ENCODE measurements at regions not wholly inside any gene's neighbourhood (a gene's known extent, or its start where the extent isn't known, plus 50 kb on each side); places are given as distances from the start of the nearest gene placed in this dataset.

- Histone ChIP-seq H3K27me3 (ENCODE audit: insufficient read depth, low read length) (peaks cover 16% of the 10 kb centered on the region), H3K27ac (ENCODE audit: low read depth, low read length) (no peak overlapping the region), H3K36me3 (ENCODE audit: insufficient read depth, low read length) (no peaks in the 10 kb centered on the region), H3K4me1 (ENCODE audit: insufficient read depth, low read length) (no peaks in the 10 kb centered on the region), H3K9me3 (ENCODE audit: low read depth, low read length) (no peaks in the 10 kb centered on the region), H3K79me2 (ENCODE audit: insufficient read depth, low read length) (no peaks in the 10 kb centered on the region), H4K20me1 (ENCODE audit: insufficient read depth, low read length) (no peaks in the 10 kb centered on the region), H2AFZ (ENCODE audit: low read length) (no peak overlapping the region), H3K4me2 (ENCODE audit: insufficient read depth, low read length) (no peak overlapping the region), H3K4me3 (ENCODE audit: insufficient read depth, low read length) (no peak overlapping the region)
- DNase-seq (ENCODE audit: insufficient read length, low spot score, missing footprints), result no peak
- TF ChIP-seq CTCF (IDR thresholded peaks at IDR 0.05; ENCODE audit: extremely low read depth, low read depth, low read length), result no peak
Observed at GRCh38 chr21:38968887-38969543, 163.3 kb downstream of the ETS2 start.

GRCh38 chr21:38965910-38966504 lies 160.3 kb downstream of the ETS2 start:
- no peak overlapping the region for H3K4me3 ChIP-seq (ENCODE audit: insufficient read depth, low read length)
- H4K20me1 ChIP-seq (ENCODE audit: insufficient read depth, low read length), result no peaks in the 10 kb centered on the region
- no peaks in the 10 kb centered on the region for H3K79me2 ChIP-seq (ENCODE audit: insufficient read depth, low read length)
- no peak overlapping the region for H3K27ac ChIP-seq (ENCODE audit: low read depth, low read length)
- H2AFZ ChIP-seq (ENCODE audit: low read length), result no peak overlapping the region
- DNase-seq (ENCODE audit: insufficient read length, low spot score, missing footprints), result no peak
- no peak overlapping the region for H3K4me2 ChIP-seq (ENCODE audit: insufficient read depth, low read length)
- TF ChIP-seq CTCF (IDR thresholded peaks at IDR 0.05; ENCODE audit: extremely low read depth, low read depth, low read length), result no peak
- H3K4me1 ChIP-seq (ENCODE audit: insufficient read depth, low read length), result no peaks in the 10 kb centered on the region
- H3K36me3 ChIP-seq (ENCODE audit: insufficient read depth, low read length), result no peaks in the 10 kb centered on the region
- H3K27me3 ChIP-seq (ENCODE audit: insufficient read depth, low read length), result peaks cover 10% of the 10 kb centered on the region
- H3K9me3 ChIP-seq (ENCODE audit: low read depth, low read length), result no peaks in the 10 kb centered on the region

- TF ChIP-seq CTCF (IDR thresholded peaks at IDR 0.05; ENCODE audit: extremely low read depth, low read depth, low read length), result no peak
- H3K9me3 ChIP-seq (ENCODE audit: low read depth, low read length), result no peaks in the 10 kb centered on the region
- H3K36me3 ChIP-seq (ENCODE audit: insufficient read depth, low read length), result no peaks in the 10 kb centered on the region
- no peak overlapping the region for H3K27ac ChIP-seq (ENCODE audit: low read depth, low read length)
- H3K79me2 ChIP-seq (ENCODE audit: insufficient read depth, low read length), result no peaks in the 10 kb centered on the region
- no peaks in the 10 kb centered on the region for H3K4me1 ChIP-seq (ENCODE audit: insufficient read depth, low read length)
- H4K20me1 ChIP-seq (ENCODE audit: insufficient read depth, low read length), result no peaks in the 10 kb centered on the region
- DNase-seq (ENCODE audit: insufficient read length, low spot score, missing footprints), result no peak
- peaks cover 4% of the 10 kb centered on the region for H3K27me3 ChIP-seq (ENCODE audit: insufficient read depth, low read length)
- no peak overlapping the region for H2AFZ ChIP-seq (ENCODE audit: low read length)
- H3K4me2 ChIP-seq (ENCODE audit: insufficient read depth, low read length), result no peak overlapping the region
- H3K4me3 ChIP-seq (ENCODE audit: insufficient read depth, low read length), result no peak overlapping the region
Observed at GRCh38 chr21:38965241-38965640, 159.5 kb downstream of the ETS2 start.

- Histone ChIP-seq H4K20me1 (ENCODE audit: insufficient read depth, low read length) (no peaks in the 10 kb centered on the region), H3K4me2 (ENCODE audit: insufficient read depth, low read length) (no peak overlapping the region), H3K79me2 (ENCODE audit: insufficient read depth, low read length) (no peaks in the 10 kb centered on the region), H2AFZ (ENCODE audit: low read length) (no peak overlapping the region), H3K27me3 (ENCODE audit: insufficient read depth, low read length) (peaks cover 4% of the 10 kb centered on the region), H3K4me3 (ENCODE audit: insufficient read depth, low read length) (no peak overlapping the region), H3K27ac (ENCODE audit: low read depth, low read length) (no peak overlapping the region), H3K36me3 (ENCODE audit: insufficient read depth, low read length) (no peaks in the 10 kb centered on the region), H3K9me3 (ENCODE audit: low read depth, low read length) (no peaks in the 10 kb centered on the region), H3K4me1 (ENCODE audit: insufficient read depth, low read length) (peaks cover 15% of the 10 kb centered on the region)
- no peak for TF ChIP-seq CTCF (IDR thresholded peaks at IDR 0.05; ENCODE audit: extremely low read depth, low read depth, low read length)
- no peak for DNase-seq (ENCODE audit: insufficient read length, low spot score, missing footprints)
Observed at GRCh38 chr21:38963006-38963405, 157.3 kb downstream of the ETS2 start.
